ENCODE measurements at regions not wholly inside any gene's neighbourhood (a gene's known extent, or its start where the extent isn't known, plus 50 kb on each side); places are given as distances from the start of the nearest gene placed in this dataset.

- no peaks in the 10 kb centered on the region for H3K9me1 ChIP-seq (replicated peaks; ENCODE audit: control insufficient read depth, extremely low read depth, insufficient read depth, low read length)
- dilution Hi-C loops (cut with MboI; ENCODE audit: extremely low pct_ligation_motif_present, low sequenced_read_pairs) = no loop called here
- H3K36me3 ChIP-seq (ENCODE audit: control insufficient read depth in 2 of 2, extremely low read depth in 1 of 2, insufficient read depth in 2 of 2, low read length in 2 of 2) = no peaks in the 10 kb centered on the region
- no peak overlapping the region for H2AFZ ChIP-seq (ENCODE audit: low read depth, low read length)
- BruUV-seq (replicated peaks) = no TSS peak
- H4K20me1 ChIP-seq (replicated peaks; ENCODE audit: control insufficient read depth, extremely low read depth, insufficient read depth, low read length) = no peaks in the 10 kb centered on the region
- TF ChIP-seq FOS (IDR thresholded peaks at IDR 0.05; ENCODE audit: borderline replicate concordance, insufficient read depth, low read length) (no peak), POLR2A (IDR thresholded peaks at IDR 0.05; ENCODE audit: low read depth, low read length) (no peak), JUN (IDR thresholded peaks at IDR 0.05; ENCODE audit: borderline replicate concordance, insufficient read depth, insufficient read length, low read depth) (no peak), POLR2AphosphoS5 (IDR thresholded peaks at IDR 0.05; ENCODE audit: insufficient read depth, low read depth, low read length) (no peak), MYC (IDR thresholded peaks at IDR 0.05; ENCODE audit: low read depth, low read length) (no peak), MAX (IDR thresholded peaks at IDR 0.05; ENCODE audit: insufficient read depth, insufficient read length) (no peak), GATA2 (IDR thresholded peaks at IDR 0.05; ENCODE audit: insufficient read depth, insufficient read length, low read depth, low read length) (no peak), CTCF (IDR thresholded peaks at IDR 0.05; ENCODE audit: extremely low read depth in 1 of 2, insufficient read depth in 1 of 2, low read depth in 1 of 2, low read length in 2 of 2) (no peak), EZH2 (IDR thresholded peaks at IDR 0.05; ENCODE audit: borderline replicate concordance, low read depth, low read length, severe bottlenecking) (no peak)
- CTCF ChIA-PET = no interaction called here
- H3K4me2 ChIP-seq (ENCODE audit: insufficient read depth, low read length) = no peak overlapping the region
- no peak overlapping the region for H3K4me3 ChIP-seq (replicated peaks in 1 of 3; ENCODE audit: insufficient read depth in 1 of 3, low read depth in 1 of 3, low read length in 3 of 3)
- no peak overlapping the region for H3K27ac ChIP-seq (ENCODE audit: insufficient read depth, low read depth, low read length)
- H3K27me3 ChIP-seq (ENCODE audit: control insufficient read depth in 2 of 2, insufficient read depth in 2 of 2, low read length in 2 of 2) = peaks cover 0 to 2% of the 10 kb centered on the region in 2 experiments
- POLR2A ChIA-PET = no interaction called here
- H3K79me2 ChIP-seq (ENCODE audit: control insufficient read depth, insufficient read depth, low read length) = no peaks in the 10 kb centered on the region
- FAIRE-seq = no peak
- intact Hi-C loops (cut with micrococcal nuclease) = no loop called here
- no peak for DNase-seq (ENCODE audit: low read depth, low spot score)
- no peaks in the 10 kb centered on the region for H3K4me1 ChIP-seq (ENCODE audit: control insufficient read depth, extremely low read depth, insufficient read depth, low read length)
- no peaks in the 10 kb centered on the region for H3K9me3 ChIP-seq (replicated peaks; ENCODE audit: control insufficient read depth, insufficient read depth, low read length)
- no peak overlapping the region for H3K9ac ChIP-seq (replicated peaks; ENCODE audit: extremely low read depth, insufficient read depth, low read length)
Observed at GRCh38 chr3:127483005-127483641, 107.4 kb downstream of the TPRA1 start.

Measured in endothelial cell of umbilical vein (primary cell).